H1 (cell line): ENCODE measurements at regions not wholly inside any gene's neighbourhood (a gene's known extent, or its start where the extent isn't known, plus 50 kb on each side); places are given as distances from the start of the nearest gene placed in this dataset.

Experiments
- CTCF ChIA-PET: fragments of 300-600 bp; sonication (Branson Sonifier 250); formaldehyde crosslinking; loops from one replicate; lab custom pipeline; 2021; ENCODE audit not compliant: partially characterized antibody; lab: Charles Lee
- POLR2A ChIA-PET: fragments of 300-600 bp; sonication (Branson Sonifier 250); formaldehyde crosslinking; loops from one replicate; lab custom pipeline; 2021; ENCODE audit warnings: inconsistent platforms; ENCODE audit not compliant: partially characterized antibody; lab: Charles Lee
- DNase-seq, 2 experiments: peaks; one replicate each; pipeline versions ENCODE4 v3.0.0 to v3.0.0-alpha.2; 2010 to 2022; ENCODE audit warnings: low spot score in 2 of 2, low read depth in 1 of 2, mixed read lengths in 1 of 2
- FAIRE-seq: peaks from 2 replicates; lab custom pipeline; 2011; peaks lifted over from hg19 to GRCh38; lab: Jason Lieb, UNC
- H2AFZ ChIP-seq: 2 replicates; pipeline ENCODE4 v1.8.1; 2012; ENCODE audit warnings: low read length, inconsistent platforms
- H2AK5ac ChIP-seq: 2 replicates; pipeline ENCODE4 v1.6.1; 2013; ENCODE audit warnings: low read depth, low read length
- H2BK120ac ChIP-seq: replicated peaks from 2 replicates; pipeline ENCODE3; 2013; ENCODE audit warnings: low read depth, low read length, inconsistent platforms
- H2BK12ac ChIP-seq: 2 replicates; pipeline ENCODE4 v1.6.1; 2013; ENCODE audit warnings: low read depth, low read length
- H2BK15ac ChIP-seq: 2 replicates; pipeline ENCODE4 v1.6.1; 2013; ENCODE audit warnings: low read length
- H2BK20ac ChIP-seq: 2 replicates; pipeline ENCODE4 v1.6.1; 2013; ENCODE audit warnings: low read length
- H2BK5ac ChIP-seq: 2 replicates; pipeline ENCODE4 v1.6.1; 2013; ENCODE audit warnings: low read depth, low read length
- H3K14ac ChIP-seq: 2 replicates; pipeline ENCODE4 v1.6.1; 2013; ENCODE audit warnings: inconsistent platforms; ENCODE audit not compliant: insufficient read length
- H3K18ac ChIP-seq: 2 replicates; pipeline ENCODE4 v1.6.1; 2013; ENCODE audit warnings: low read length; ENCODE audit errors: extremely low read depth
- H3K23ac ChIP-seq: 2 replicates; pipeline ENCODE4 v1.6.1; 2013; ENCODE audit warnings: inconsistent platforms; ENCODE audit not compliant: insufficient read length
- H3K23me2 ChIP-seq: 2 replicates; pipeline ENCODE4 v1.6.1; 2013; ENCODE audit warnings: low read depth, low read length
- H3K27ac ChIP-seq: 2 replicates; pipeline ENCODE4 v1.6.1; 2011; ENCODE audit warnings: low read depth, low read length, inconsistent platforms
- H3K27me3 ChIP-seq, 4 experiments: replicated peaks in 1 of 4; 1 replicate in 1 of 4; 2 replicates in 3 of 4; pipeline versions ENCODE4 v1.6.1 to v1.8.1; 2011 to 2013; ENCODE audit warnings: low read length in 3 of 4, mild to moderate bottlenecking in 3 of 4, inconsistent platforms in 2 of 4, mixed read lengths in 2 of 4, moderate library complexity in 1 of 4; ENCODE audit not compliant: control insufficient read depth in 3 of 4, insufficient read depth in 3 of 4; ENCODE audit errors: extremely low read depth in 1 of 4
- H3K36me3 ChIP-seq, 4 experiments: 2 replicates each; pipeline versions ENCODE4 v1.6.1 to v1.8.1; 2011 to 2013; ENCODE audit warnings: mild to moderate bottlenecking in 4 of 4, low read length in 3 of 4, moderate library complexity in 2 of 4, control low read depth in 1 of 4, inconsistent platforms in 1 of 4; ENCODE audit not compliant: insufficient read depth in 4 of 4, control insufficient read depth in 2 of 4
- H3K4ac ChIP-seq: replicated peaks from 2 replicates; pipeline ENCODE3; 2013; ENCODE audit warnings: low read length, low read depth, mixed read lengths, inconsistent platforms; ENCODE audit not compliant: insufficient read length
- H3K4me1 ChIP-seq, 4 experiments: replicated peaks in 1 of 4; 1 replicate in 1 of 4; 2 replicates in 3 of 4; pipeline versions ENCODE4 v1.6.1 to v1.8.1; 2011 to 2013; ENCODE audit warnings: low read length in 3 of 4, inconsistent platforms in 2 of 4, mixed read lengths in 1 of 4; ENCODE audit not compliant: insufficient read depth in 4 of 4, control insufficient read depth in 3 of 4
- H3K4me2 ChIP-seq, 2 experiments: 2 replicates each; pipeline versions ENCODE4 v1.6.1 to v1.8.1; 2011 to 2013; ENCODE audit warnings: low read depth in 2 of 2, low read length in 2 of 2, control low read depth in 1 of 2, inconsistent platforms in 1 of 2, mild to moderate bottlenecking in 1 of 2; ENCODE audit not compliant: insufficient read depth in 1 of 2
- H3K4me3 ChIP-seq, 4 experiments: fragments of 200-600, 300-600 bp in 1 of 4; sonication (generic), shearing (Covaris generic), sonication (Bioruptor Twin) in 1 of 4; 2 replicates each; pipeline versions ENCODE4 v1.5.1 to v1.8.1; 2011 to 2016; ENCODE audit warnings: low read length in 4 of 4, low read depth in 3 of 4, control low read depth in 2 of 4, inconsistent platforms in 2 of 4, mild to moderate bottlenecking in 2 of 4, mixed read lengths in 1 of 4, moderate library complexity in 1 of 4; ENCODE audit not compliant: insufficient read depth in 2 of 4; ENCODE audit errors: extremely low read depth in 1 of 4
- H3K56ac ChIP-seq: replicated peaks from 2 replicates; pipeline ENCODE3; 2013; ENCODE audit warnings: low read depth, mild to moderate bottlenecking, mixed read lengths, low read length, inconsistent platforms; ENCODE audit not compliant: insufficient read length
- H3K79me1 ChIP-seq: 2 replicates; pipeline ENCODE4 v1.6.1; 2013; ENCODE audit warnings: low read depth, low read length, control low read depth
- H3K79me2 ChIP-seq, 2 experiments: 2 replicates each; pipeline versions ENCODE4 v1.6.1 to v1.8.1; 2012 to 2013; ENCODE audit warnings: low read length in 2 of 2, mild to moderate bottlenecking in 2 of 2, inconsistent platforms in 1 of 2; ENCODE audit not compliant: insufficient read depth in 2 of 2, control insufficient read depth in 1 of 2
- H3K9ac ChIP-seq, 4 experiments: replicated peaks in 1 of 4; 1 replicate in 1 of 4; 2 replicates in 3 of 4; pipeline versions ENCODE4 v1.6.1 to v1.8.1; 2011 to 2013; ENCODE audit warnings: low read depth in 3 of 4, low read length in 3 of 4, control low read depth in 2 of 4, mild to moderate bottlenecking in 2 of 4, moderate library complexity in 2 of 4, inconsistent platforms in 1 of 4; ENCODE audit errors: extremely low read depth in 1 of 4
- H3K9me3 ChIP-seq, 2 experiments: 2 replicates each; pipeline versions ENCODE4 v1.6.1 to v1.8.1; 2012 to 2013; ENCODE audit warnings: mild to moderate bottlenecking in 2 of 2, moderate library complexity in 2 of 2, control low read depth in 1 of 2, inconsistent platforms in 1 of 2, low read depth in 1 of 2, low read length in 1 of 2, mixed read lengths in 1 of 2; ENCODE audit not compliant: insufficient read depth in 2 of 2
- H4K20me1 ChIP-seq, 2 experiments: replicated peaks in 1 of 2; 2 replicates each; pipeline versions ENCODE3 to v1.8.1; 2011 to 2013; ENCODE audit warnings: inconsistent platforms in 2 of 2, low read length in 2 of 2, mild to moderate bottlenecking in 1 of 2; ENCODE audit not compliant: insufficient read depth in 2 of 2, control insufficient read depth in 1 of 2
- H4K5ac ChIP-seq: 2 replicates; pipeline ENCODE4 v1.6.1; 2013; ENCODE audit warnings: low read length, low read depth, mixed read lengths, inconsistent platforms; ENCODE audit not compliant: insufficient read length
- H4K8ac ChIP-seq: 2 replicates; pipeline ENCODE4 v1.8.0; 2013; ENCODE audit warnings: mild to moderate bottlenecking, moderate library complexity, low read length, inconsistent platforms; ENCODE audit not compliant: insufficient read depth; ENCODE audit errors: extremely low read depth
- H4K91ac ChIP-seq: replicated peaks from 2 replicates; pipeline ENCODE3; 2013; ENCODE audit warnings: low read length, mixed read lengths, inconsistent platforms; ENCODE audit not compliant: insufficient read length
- RFX5 ChIP-seq: IDR thresholded peaks from 2 replicates; pipeline ENCODE4 v1.6.1; 2011; ENCODE audit warnings: low read depth, low read length, improper control_type of control experiment, borderline replicate concordance
- RNF2 ChIP-seq: fragments of 200-900, 300-1000 bp; sonication (generic); IDR thresholded peaks from 2 replicates; pipeline ENCODE4 v1.7.1; 2016; ENCODE audit warnings: borderline replicate concordance, low read depth, mild to moderate bottlenecking, antibody characterized with exemption, low read length; ENCODE audit not compliant: poor library complexity, severe bottlenecking; ENCODE audit errors: missing control alignments
- USF2 ChIP-seq: IDR thresholded peaks from 2 replicates; pipeline ENCODE4 v1.6.1; 2011; ENCODE audit warnings: low read length, improper control_type of control experiment
- WGBS, 2 experiments: shearing (Covaris generic) in 1 of 2; methylation state at CpG; one replicate each; pipeline versions ENCODE4 v1.1.6 to v1.1.7; 2013 to 2015; ENCODE audit warnings: low lambda C conversion rate in 2 of 2, mixed read lengths in 2 of 2, inconsistent platforms in 1 of 2, low coverage in 1 of 2, missing lambda C conversion rate in 1 of 2; ENCODE audit not compliant: insufficient replicate concordance in 2 of 2, insufficient coverage in 1 of 2, insufficient read length in 1 of 2; ENCODE audit errors: extremely low coverage in 1 of 2, missing lambda C conversion rate in 1 of 2; 5-methylcytosine and 5-hydroxymethylcytosine counted together

GRCh38 chr13:47463002-47463401 lies 538.1 kb downstream of the SUCLA2 start:
- H3K14ac ChIP-seq: no peak overlapping the region
- H2AFZ ChIP-seq: no peak overlapping the region
- no peaks in the 10 kb centered on the region for H3K79me1 ChIP-seq
- H3K23ac ChIP-seq: no peak overlapping the region
- H2BK15ac ChIP-seq: no peak overlapping the region
- H3K4me1 ChIP-seq: peaks cover 0 to 4% (median 0%) of the 10 kb centered on the region in 4 experiments; a peak in 4 of 7 replicates
- H3K36me3 ChIP-seq: no peaks in the 10 kb centered on the region
- no peak overlapping the region for H2BK120ac ChIP-seq
- H2BK5ac ChIP-seq: no peak overlapping the region
- WGBS, 2 experiments: 100% methylated on average over 2 of the region's 2 CpGs; no CpG with 5 or more reads in 1 of the 2 experiments
- no peak overlapping the region for H3K4me3 ChIP-seq
- no peaks in the 10 kb centered on the region for H3K23me2 ChIP-seq
- no peak for FAIRE-seq
- H3K27ac ChIP-seq: no peak overlapping the region
- H3K4ac ChIP-seq: no peak overlapping the region
- POLR2A ChIA-PET: no interaction called here
- no peaks in the 10 kb centered on the region for H4K20me1 ChIP-seq
- CTCF ChIA-PET: interaction anchor here (0.6 to 0.9 kb wide), 3 partner anchors 8 to 601 kb away, joined by 3 to 4 read pairs (median 3); no protein-coding TSS in a partner anchor
- H3K4me2 ChIP-seq: no peak overlapping the region
- H4K8ac ChIP-seq: no peak overlapping the region
- no peak for DNase-seq
- no peaks in the 10 kb centered on the region for H3K79me2 ChIP-seq
- no peak overlapping the region for H3K18ac ChIP-seq
- H3K56ac ChIP-seq: no peak overlapping the region
- H3K27me3 ChIP-seq: no peaks in the 10 kb centered on the region
- no peaks in the 10 kb centered on the region for H3K9me3 ChIP-seq
- H2AK5ac ChIP-seq: no peak overlapping the region
- no peak for TF ChIP-seq RFX5
- no peak for TF ChIP-seq RNF2
- no peak for TF ChIP-seq USF2
- no peak overlapping the region for H4K91ac ChIP-seq
- no peak overlapping the region for H3K9ac ChIP-seq
- H2BK20ac ChIP-seq: no peak overlapping the region
- H4K5ac ChIP-seq: no peak overlapping the region
- no peak overlapping the region for H2BK12ac ChIP-seq
